Activated CD8-positive, alpha-beta memory T cell treated with anti-CD3 and anti-CD28 coated beads, Interleukin-2, amount 50 U/mL, for 24 hours (primary cell): ENCODE measurements at regions not wholly inside any gene's neighbourhood (a gene's known extent, or its start where the extent isn't known, plus 50 kb on each side); places are given as distances from the start of the nearest gene placed in this dataset.

ENCODE experiments used
- DNase-seq: peaks from one replicate; pipeline ENCODE4 v3.0.0-alpha.2; 2020; ENCODE audit errors: extremely low read depth

DNA sequence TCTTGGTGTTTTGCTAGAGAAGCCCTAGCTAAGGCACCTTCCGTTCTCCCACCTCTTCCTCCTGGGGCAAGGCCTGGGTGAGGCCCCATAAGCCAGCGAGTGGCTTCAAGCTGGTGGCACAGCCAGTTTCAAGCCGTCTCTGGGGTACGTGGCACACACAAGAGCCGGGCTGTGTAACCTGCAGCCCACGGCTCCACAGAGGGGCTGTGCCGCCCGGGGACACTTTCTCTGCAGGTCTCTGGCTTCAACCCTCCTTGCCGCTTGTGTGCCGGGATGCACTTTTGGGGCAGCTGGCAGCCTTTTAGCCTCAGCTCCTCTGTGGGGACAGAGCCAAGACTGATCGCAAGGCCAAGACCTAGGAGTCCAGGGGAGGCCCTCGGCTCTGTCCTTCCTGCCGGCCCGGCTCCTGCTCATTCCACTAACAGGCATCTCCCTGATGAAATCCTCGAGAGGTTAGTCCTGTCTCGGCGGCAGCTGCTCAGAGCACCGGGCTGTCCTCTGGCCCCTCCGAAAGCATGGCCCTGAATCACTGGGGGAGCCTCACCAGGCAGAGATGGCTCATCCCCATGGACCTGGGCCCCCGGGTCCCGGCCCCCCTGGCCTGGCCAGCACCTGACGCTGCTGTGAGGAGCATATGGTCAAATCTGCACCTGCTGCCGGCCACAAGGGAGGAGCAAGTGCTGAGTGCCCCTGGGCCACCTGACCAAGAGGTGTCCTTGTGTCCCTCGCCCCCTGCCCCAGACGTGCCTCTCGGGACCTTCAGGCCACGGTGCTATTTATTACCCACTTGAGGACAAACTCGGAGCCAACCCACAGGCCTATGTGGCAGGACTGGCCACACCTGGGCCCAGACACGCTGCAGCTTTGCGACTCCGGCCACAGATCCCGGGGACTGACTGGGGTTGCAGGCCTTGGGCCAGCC is 98.5 kb downstream of the METRNL start:
- no peak for DNase-seq

- DNase-seq, result no peak
These were observed 99.3 kb downstream of the METRNL start for GRCh38 chr17:83178533-83179304.

DNA sequence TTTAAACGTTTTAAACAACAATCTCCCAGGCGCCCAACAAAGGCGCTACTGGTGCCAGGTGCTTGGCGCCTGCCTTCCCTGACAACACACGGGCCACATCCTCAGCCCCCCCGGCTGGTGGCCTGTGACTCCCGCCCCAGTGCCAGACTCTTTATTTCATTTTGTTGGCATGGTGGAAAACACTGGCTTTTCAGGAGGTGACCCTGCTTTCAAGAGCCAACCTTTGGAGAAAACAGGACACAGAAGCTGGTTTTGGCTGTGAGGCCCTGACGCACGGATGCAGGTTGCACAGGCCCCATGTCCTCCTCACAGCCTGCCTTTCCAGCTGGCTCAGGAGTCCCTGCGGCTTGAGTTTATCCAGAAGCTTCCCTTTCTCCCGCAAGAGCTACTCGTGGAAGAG is 100.0 kb downstream of the METRNL start:
- no peak for DNase-seq

- DNase-seq, result no peak
These were observed 100.4 kb downstream of the METRNL start for GRCh38 chr17:83179811-83180210.

GRCh38 chr17:83180264-83180995 is 101.0 kb downstream of the METRNL start:
- no peak for DNase-seq

GRCh38 chr17:83180996-83181481 is 101.6 kb downstream of the METRNL start:
- DNase-seq, result no peak

- DNase-seq, result no peak
These were observed 102.7 kb downstream of the METRNL start for GRCh38 chr17:83181991-83182619.

DNA sequence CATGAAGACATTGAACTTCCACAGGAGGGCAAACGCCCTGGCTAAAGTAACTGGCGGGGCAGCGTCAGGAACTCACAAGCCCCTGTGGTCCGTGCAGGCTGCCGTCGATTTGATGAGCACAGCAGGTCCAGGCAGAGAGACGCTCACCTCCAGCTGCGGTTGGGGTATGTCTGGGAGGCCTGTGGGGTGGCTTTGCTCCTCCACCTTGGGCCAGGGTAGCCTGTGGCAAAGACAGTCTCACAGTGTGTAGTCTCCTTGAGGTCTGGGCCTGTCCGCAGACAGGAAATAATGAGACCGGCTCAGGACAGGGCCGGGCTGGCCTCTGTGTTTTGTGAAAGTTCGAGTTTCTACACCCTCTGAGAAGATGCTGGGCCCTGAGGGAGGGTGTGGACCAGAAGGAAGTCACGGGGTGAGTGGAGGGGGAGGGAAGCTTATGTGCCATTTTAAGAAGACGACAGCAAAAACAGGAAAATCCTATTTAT is 103.3 kb downstream of the METRNL start:
- DNase-seq, result no peak

- DNase-seq, result no peak
These were observed 103.9 kb downstream of the METRNL start for GRCh38 chr17:83183145-83183948.

DNA sequence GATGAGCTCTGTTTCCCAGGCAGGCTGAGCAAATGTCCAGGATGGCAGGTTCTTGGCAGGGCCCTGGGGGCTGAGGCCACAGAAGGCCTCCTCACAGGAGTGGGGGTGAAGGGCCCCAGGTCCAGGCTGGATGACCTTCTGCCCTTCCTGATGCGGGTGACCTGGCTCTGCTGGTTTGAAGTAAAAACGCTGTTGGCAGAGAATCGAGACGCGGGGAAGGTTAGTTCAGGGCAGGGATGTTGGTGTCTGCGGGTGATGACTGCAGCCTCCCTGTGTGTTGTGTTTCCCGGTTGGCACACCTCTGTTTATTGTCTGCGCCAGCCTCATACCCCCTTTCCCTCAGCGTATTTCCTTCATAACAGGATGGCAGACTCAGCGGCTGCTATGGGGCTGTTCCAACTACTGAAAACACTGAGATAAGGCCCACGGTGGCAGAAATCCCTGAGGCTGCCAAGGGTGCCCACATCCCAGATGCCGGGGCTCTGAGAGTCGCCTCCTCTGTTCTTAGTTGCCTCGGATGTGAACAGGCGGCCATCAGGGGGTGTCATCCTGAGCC is 104.6 kb downstream of the METRNL start:
- DNase-seq, result no peak

GRCh38 chr17:83185023-83186002 is 105.9 kb downstream of the METRNL start:
- no peak for DNase-seq

DNA sequence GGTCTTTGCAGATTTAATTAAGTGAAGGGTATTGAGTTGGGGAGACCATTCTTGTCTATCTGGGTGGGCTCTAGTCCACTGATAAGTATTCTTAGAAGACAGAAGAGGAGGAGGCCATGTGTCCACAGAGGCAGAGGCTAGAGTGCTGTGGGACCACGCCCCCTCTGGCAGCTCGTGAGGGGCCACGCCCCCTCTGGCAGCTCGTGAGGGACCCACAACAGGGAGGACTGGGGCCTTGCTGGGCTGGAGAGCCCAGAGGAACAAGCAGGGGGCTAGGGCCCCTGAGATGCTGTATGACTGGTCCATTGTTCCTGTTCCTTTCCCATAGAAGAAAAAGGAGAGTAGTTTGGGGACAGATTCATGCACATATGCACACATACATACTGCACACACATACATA is 106.8 kb downstream of the METRNL start:
- DNase-seq, result no peak

GRCh38 chr17:83186751-83187421 is 107.5 kb downstream of the METRNL start:
- DNase-seq, result no peak

DNA sequence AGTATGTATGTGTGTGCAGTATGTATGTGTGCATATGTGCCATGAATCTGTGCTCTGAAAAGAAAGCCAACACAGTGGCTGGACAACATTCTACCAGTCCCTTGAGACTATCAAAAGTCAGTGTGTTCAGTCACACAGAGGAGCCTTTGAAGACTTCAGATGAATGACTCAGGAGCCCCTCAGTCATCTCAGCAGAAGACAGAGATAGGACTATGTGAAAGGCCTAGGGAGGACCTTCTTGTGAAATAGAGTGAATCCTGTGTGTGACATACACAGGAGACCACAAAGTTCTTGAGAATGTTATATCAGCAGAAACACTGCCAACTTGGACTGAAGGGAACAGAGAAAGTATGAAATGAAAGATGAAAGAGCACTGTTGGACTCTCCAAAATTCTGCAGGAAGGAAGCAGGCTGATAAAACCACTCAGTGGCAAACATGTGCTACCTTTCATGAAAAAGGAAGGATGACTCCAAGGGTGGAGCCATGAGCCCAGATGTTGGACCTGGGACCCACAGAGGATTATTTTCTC is 108.4 kb downstream of the METRNL start:
- no peak for DNase-seq

DNA sequence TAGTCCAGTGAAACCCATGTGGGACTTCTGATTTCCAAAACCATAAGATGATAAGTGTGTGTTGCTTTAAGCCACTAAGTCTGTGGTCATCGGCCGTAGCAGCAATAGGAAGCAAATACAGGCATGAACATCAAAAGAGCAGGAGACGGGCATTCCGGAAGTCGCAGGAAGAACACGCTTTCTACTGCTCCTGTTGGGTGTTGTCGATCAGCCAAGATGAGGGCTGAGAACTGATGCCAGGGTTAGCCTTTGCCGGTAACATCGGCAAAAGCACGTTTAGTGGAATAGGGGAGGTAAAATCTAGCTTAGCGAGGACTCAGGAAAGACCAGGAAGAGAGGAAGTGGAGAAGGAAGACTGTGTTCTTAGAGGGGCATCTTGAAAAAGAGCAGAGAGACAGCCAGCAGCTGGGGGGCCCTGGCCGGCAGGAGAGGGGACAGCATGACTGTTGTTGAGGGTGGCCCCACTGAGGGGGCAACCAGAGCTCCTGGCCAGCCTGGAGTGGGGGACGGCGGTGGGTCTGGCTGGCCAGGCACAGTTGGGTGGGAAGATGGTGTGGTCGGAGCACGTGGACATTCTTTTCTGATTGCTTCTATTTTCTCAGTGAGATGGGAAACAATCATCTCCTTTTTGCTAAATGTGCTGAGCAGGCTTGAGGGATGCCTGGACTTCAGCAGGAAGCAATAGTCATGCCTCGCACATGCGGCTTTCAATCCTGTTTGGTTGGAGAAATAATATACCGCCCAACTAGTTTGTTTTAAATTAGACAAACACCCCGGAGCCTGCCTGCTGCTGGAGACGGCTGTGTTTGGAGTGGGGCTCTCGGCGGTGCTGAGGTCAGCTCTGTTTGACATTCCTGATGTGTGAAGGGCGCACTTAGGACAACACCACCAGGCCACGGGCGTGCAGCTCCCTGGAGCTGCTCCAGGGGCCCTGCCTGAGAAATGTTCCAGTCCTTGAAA is 109.9 kb downstream of the METRNL start:
- no peak for DNase-seq

DNA sequence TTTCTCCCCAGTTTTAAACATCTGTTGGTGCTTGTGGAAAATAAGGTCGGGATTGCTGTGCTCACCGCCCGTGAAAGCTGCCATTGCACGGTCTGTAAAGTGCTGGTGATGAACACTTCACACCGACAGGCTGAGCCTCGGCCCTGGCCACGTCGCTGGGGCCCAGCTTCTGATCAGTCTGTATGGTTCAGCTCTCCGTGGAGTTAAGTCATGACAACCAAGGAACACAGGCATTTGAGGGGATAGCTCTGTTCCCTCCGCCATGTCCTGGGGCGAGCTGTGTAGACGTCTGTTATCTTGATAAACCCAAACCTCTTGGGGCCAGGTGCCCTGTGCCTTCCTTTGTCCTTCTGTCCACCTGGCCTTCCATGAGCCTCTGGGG is 110.6 kb downstream of the METRNL start:
- DNase-seq, result no peak
